GM19023 (cell line): ENCODE measurements at regions not wholly inside any gene's neighbourhood (a gene's known extent, or its start where the extent isn't known, plus 50 kb on each side); places are given as distances from the start of the nearest gene placed in this dataset.

Experiments used
- ATAC-seq: cut with Tn5 transposase; IDR thresholded peaks from one replicate; pipeline ENCODE4 v1.9.1; 2021; ENCODE audit warnings: mild to moderate bottlenecking, moderate library complexity; ENCODE audit not compliant: unreplicated experiment

- no peak for ATAC-seq
Observed at GRCh38 chr3:30290479-30290878, 315.9 kb upstream of the TGFBR2 start.

- no peak for ATAC-seq
Observed at GRCh38 chr3:30292192-30292893, 314.1 kb upstream of the TGFBR2 start.

- ATAC-seq = no peak
Observed at GRCh38 chr3:30293621-30294240, 312.7 kb upstream of the TGFBR2 start.

GRCh38 chr3:30294241-30294667 lies 312.1 kb upstream of the TGFBR2 start:
- no peak for ATAC-seq

- no peak for ATAC-seq
Observed at GRCh38 chr3:30297112-30297511, 309.3 kb upstream of the TGFBR2 start.

GRCh38 chr3:30299674-30300385 lies 306.6 kb upstream of the TGFBR2 start:
- ATAC-seq = no peak

- no peak for ATAC-seq
Observed at GRCh38 chr3:30300809-30301208, 305.6 kb upstream of the TGFBR2 start.

GRCh38 chr3:30302027-30302426 lies 304.4 kb upstream of the TGFBR2 start:
- peak; percentile 62 for ATAC-seq

- ATAC-seq = no peak
Observed at GRCh38 chr3:30303770-30304169, 302.6 kb upstream of the TGFBR2 start.

GRCh38 chr3:30305021-30305420 lies 301.4 kb upstream of the TGFBR2 start:
- ATAC-seq = no peak

GRCh38 chr3:30306896-30307295 lies 299.5 kb upstream of the TGFBR2 start:
- ATAC-seq = no peak

GRCh38 chr3:30307372-30307950 lies 298.9 kb upstream of the TGFBR2 start:
- ATAC-seq = no peak

- ATAC-seq = no peak
Observed at GRCh38 chr3:30308131-30308530, 298.3 kb upstream of the TGFBR2 start.

GRCh38 chr3:30309961-30310954 lies 296.1 kb upstream of the TGFBR2 start:
- ATAC-seq = no peak

- no peak for ATAC-seq
Observed at GRCh38 chr3:30311781-30312180, 294.6 kb upstream of the TGFBR2 start.

- no peak for ATAC-seq
Observed at GRCh38 chr3:30313840-30314239, 292.6 kb upstream of the TGFBR2 start.

- ATAC-seq = no peak
Observed at GRCh38 chr3:30314757-30315325, 291.6 kb upstream of the TGFBR2 start.

GRCh38 chr3:30315447-30315846 lies 291.0 kb upstream of the TGFBR2 start:
- no peak for ATAC-seq

GRCh38 chr3:30317561-30317960 lies 288.8 kb upstream of the TGFBR2 start:
- ATAC-seq = no peak

- no peak for ATAC-seq
Observed at GRCh38 chr3:30318110-30318509, 288.3 kb upstream of the TGFBR2 start.
